HEK293 (cell line): ENCODE measurements at regions not wholly inside any gene's neighbourhood (a gene's known extent, or its start where the extent isn't known, plus 50 kb on each side); places are given as distances from the start of the nearest gene placed in this dataset.

ENCODE experiments used
- CTCF ChIA-PET: fragments of 350-600 bp; formaldehyde crosslinking; extraction: SDS; loops from one replicate; lab custom pipeline; 2021; ENCODE audit warnings: antibody characterized with exemption; lab: Yijun Ruan, JAX
- POLR2A ChIA-PET: fragments of 300-600 bp; formaldehyde crosslinking; extraction: SDS; loops from one replicate; lab custom pipeline; 2020; ENCODE audit warnings: antibody characterized with exemption, inconsistent platforms; lab: Yijun Ruan, JAX
- H3K27ac ChIP-seq: fragments of 200-500 bp; sonication (Bioruptor generic); 2 replicates; pipeline ENCODE4 v1.5.1; 2014; ENCODE audit warnings: low read depth, low read length, control low read depth, inconsistent platforms; ENCODE audit errors: extremely low read depth
- H3K36me3 ChIP-seq, 2 experiments: fragments of 200-500 bp in 1 of 2; sonication (Bioruptor generic) in 1 of 2; 1 replicate in 1 of 2; 2 replicates in 1 of 2; pipeline ENCODE4 v1.5.1; 2014 to 2017; ENCODE audit warnings: inconsistent platforms in 2 of 2, low read length in 2 of 2; ENCODE audit not compliant: control insufficient read depth in 2 of 2, insufficient read depth in 1 of 2
- H3K4me1 ChIP-seq: fragments of 200-500 bp; sonication (Bioruptor generic); 2 replicates; pipeline ENCODE4 v1.5.1; 2014; ENCODE audit warnings: mild to moderate bottlenecking, low read length, inconsistent platforms; ENCODE audit not compliant: control insufficient read depth, insufficient read depth
- H3K4me3 ChIP-seq: 2 replicates; pipeline ENCODE4 v1.5.1; 2011; ENCODE audit warnings: low read depth, mild to moderate bottlenecking, control low read depth, low read length, moderate library complexity
- H3K9me3 ChIP-seq: fragments of 200-500 bp; sonication (Bioruptor generic); 2 replicates; pipeline ENCODE4 v1.5.1; 2014; ENCODE audit warnings: low read depth, low read length, inconsistent platforms; ENCODE audit not compliant: control insufficient read depth, insufficient read depth
- EGR2 ChIP-seq: fragments of 450-650 bp; formaldehyde crosslinking; IDR thresholded peaks from 2 replicates; pipeline ENCODE4 v1.5.1; 2016; ENCODE audit warnings: low read depth, missing biosample characterization, missing genetic modification characterization
- FEZF1 ChIP-seq: fragments of 450-650 bp; formaldehyde crosslinking; IDR thresholded peaks from 2 replicates; pipeline ENCODE4 v1.5.1; 2016; ENCODE audit warnings: missing biosample characterization, missing genetic modification characterization
- GLI4 ChIP-seq: fragments of 450-650 bp; formaldehyde crosslinking; IDR thresholded peaks from 2 replicates; pipeline ENCODE4 v1.5.1; 2016; ENCODE audit warnings: missing biosample characterization, missing genetic modification characterization
- HOXD13 ChIP-seq: sonication (generic); formaldehyde crosslinking; IDR thresholded peaks from 2 replicates; pipeline ENCODE4 v1.8.0; 2022; ENCODE audit warnings: missing genetic modification reagents, borderline replicate concordance
- KLF10 ChIP-seq: fragments of 450-650 bp; IDR thresholded peaks from 2 replicates; pipeline ENCODE4 v1.5.1; 2018; ENCODE audit warnings: missing biosample characterization, mild to moderate bottlenecking, missing genetic modification characterization
- KLF7 ChIP-seq: fragments of 450-650 bp; formaldehyde crosslinking; IDR thresholded peaks from 2 replicates; pipeline ENCODE4 v1.5.1; 2016; ENCODE audit warnings: missing biosample characterization, missing genetic modification characterization, borderline replicate concordance
- KLF8 ChIP-seq: fragments of 450-650 bp; formaldehyde crosslinking; IDR thresholded peaks from 2 replicates; pipeline ENCODE4 v1.5.1; 2016; ENCODE audit warnings: missing biosample characterization, missing genetic modification characterization
- RBAK ChIP-seq: fragments of 450-650 bp; formaldehyde crosslinking; IDR thresholded peaks from 2 replicates; pipeline ENCODE4 v1.5.1; 2016; ENCODE audit warnings: missing biosample characterization, missing genetic modification characterization
- TCF7L2 ChIP-seq: IDR thresholded peaks from 2 replicates; pipeline ENCODE4 v1.6.1; 2011; ENCODE audit warnings: low read depth, mild to moderate bottlenecking, inconsistent platforms, low read length, moderate library complexity, borderline replicate concordance
- TRIM28 ChIP-seq: IDR thresholded peaks from 2 replicates; pipeline ENCODE4 v1.6.1; 2011; ENCODE audit warnings: low read length, control low read depth, borderline replicate concordance
- ZIC2 ChIP-seq: fragments of 450-650 bp; formaldehyde crosslinking; IDR thresholded peaks from 2 replicates; pipeline ENCODE4 v1.5.1; 2016; ENCODE audit warnings: missing biosample characterization, missing genetic modification characterization
- ZNF112 ChIP-seq: fragments of 450-650 bp; formaldehyde crosslinking; IDR thresholded peaks from 2 replicates; pipeline ENCODE4 v1.5.0; 2017; ENCODE audit warnings: missing biosample characterization, missing genetic modification characterization
- ZNF16 ChIP-seq: fragments of 450-650 bp; formaldehyde crosslinking; IDR thresholded peaks from 2 replicates; pipeline ENCODE4 v1.5.1; 2016; ENCODE audit warnings: low read depth, missing biosample characterization, missing genetic modification characterization
- ZNF211 ChIP-seq: fragments of 450-650 bp; formaldehyde crosslinking; IDR thresholded peaks from 2 replicates; pipeline ENCODE4 v1.5.1; 2016; ENCODE audit warnings: low read depth, missing biosample characterization, missing genetic modification characterization
- ZNF24 ChIP-seq: fragments of 450-650 bp; formaldehyde crosslinking; IDR thresholded peaks from 2 replicates; pipeline ENCODE4 v1.5.1; 2016; ENCODE audit warnings: missing biosample characterization, missing genetic modification characterization
- ZNF302 ChIP-seq: fragments of 450-650 bp; formaldehyde crosslinking; IDR thresholded peaks from 2 replicates; pipeline ENCODE4 v1.5.1; 2016; ENCODE audit warnings: missing biosample characterization, missing genetic modification characterization, low read depth
- ZNF341 ChIP-seq: fragments of 450-650 bp; formaldehyde crosslinking; IDR thresholded peaks from 2 replicates; pipeline ENCODE4; 2016; ENCODE audit warnings: low read depth, missing biosample characterization, missing genetic modification characterization
- ZNF423 ChIP-seq: fragments of 450-650 bp; formaldehyde crosslinking; IDR thresholded peaks from 2 replicates; pipeline ENCODE4 v1.5.1; 2016; ENCODE audit warnings: missing biosample characterization, missing genetic modification characterization
- ZNF48 ChIP-seq: fragments of 450-650 bp; formaldehyde crosslinking; IDR thresholded peaks from 2 replicates; pipeline ENCODE4 v1.5.1; 2016; ENCODE audit warnings: missing biosample characterization, missing genetic modification characterization
- ZNF530 ChIP-seq: fragments of 450-650 bp; formaldehyde crosslinking; IDR thresholded peaks from 2 replicates; pipeline ENCODE4 v1.5.1; 2016; ENCODE audit warnings: low read depth, missing biosample characterization, missing genetic modification characterization
- ZNF585B ChIP-seq: fragments of 450-650 bp; formaldehyde crosslinking; IDR thresholded peaks from 2 replicates; pipeline ENCODE4 v1.5.1; 2016; ENCODE audit warnings: missing biosample characterization, missing genetic modification characterization
- ZNF677 ChIP-seq: fragments of 450-650 bp; IDR thresholded peaks from 2 replicates; pipeline ENCODE4 v1.5.0; 2018; ENCODE audit warnings: missing biosample characterization, mild to moderate bottlenecking, missing genetic modification characterization, moderate library complexity
- ZNF768 ChIP-seq: fragments of 450-650 bp; formaldehyde crosslinking; IDR thresholded peaks from 2 replicates; pipeline ENCODE4 v1.5.1; 2018; ENCODE audit warnings: missing biosample characterization, mild to moderate bottlenecking, missing genetic modification characterization
- ZSCAN16 ChIP-seq: fragments of 450-650 bp; formaldehyde crosslinking; IDR thresholded peaks from 2 replicates; pipeline ENCODE4 v1.5.1; 2016; ENCODE audit warnings: missing biosample characterization, missing genetic modification characterization
- TF ChIP-seq, protein P1 (sequence below): fragments of 450-650 bp; formaldehyde crosslinking; IDR thresholded peaks from 2 replicates; pipeline ENCODE4 v1.5.1; 2017; ENCODE audit warnings: missing biosample characterization, mild to moderate bottlenecking, missing genetic modification characterization, moderate library complexity
- TF ChIP-seq, protein P2 (sequence below): fragments of 450-650 bp; formaldehyde crosslinking; IDR thresholded peaks from 2 replicates; pipeline ENCODE4 v1.5.1; 2016; ENCODE audit warnings: missing biosample characterization, missing genetic modification characterization
- TF ChIP-seq, protein P3 (sequence below): fragments of 450-650 bp; formaldehyde crosslinking; conservative IDR thresholded peaks from 2 replicates; pipeline ENCODE4 v1.5.1; 2016; ENCODE audit warnings: low read depth, missing biosample characterization, missing genetic modification characterization
- TF ChIP-seq, protein P4 (sequence below): fragments of 450-650 bp; formaldehyde crosslinking; IDR thresholded peaks from 2 replicates; pipeline ENCODE4 v1.5.1; 2016; ENCODE audit warnings: missing biosample characterization, missing genetic modification characterization

DNA sequence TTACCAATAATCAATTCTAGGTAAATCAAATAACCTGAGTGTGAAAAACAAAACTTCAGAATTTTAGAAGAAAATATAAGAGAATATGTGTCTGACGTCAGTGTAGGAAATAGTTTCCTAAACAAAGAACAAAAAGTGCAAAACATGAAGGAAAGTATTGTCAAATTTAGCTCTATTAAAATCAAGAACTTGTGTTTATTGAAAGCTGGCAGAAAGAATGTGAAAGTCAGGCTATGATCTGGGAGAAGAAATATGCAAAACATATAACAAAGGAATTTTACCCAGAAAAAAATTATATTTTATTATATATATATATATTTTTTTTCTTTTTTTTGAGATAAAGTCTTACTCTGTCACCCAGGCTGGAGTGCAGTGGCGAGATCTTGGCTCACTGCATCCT lies 129.1 kb upstream of the ANKRD28 start:
- CTCF ChIA-PET = no interaction called here
- TF ChIP-seq KLF8 (tag by site-specific recombination) (no peak), ZNF585B (no peak), ZNF677 (tag by site-specific recombination) (no peak), HOXD13 (CRISPR knock-in tag) (no peak), FEZF1 (tag by site-specific recombination) (no peak), RBAK (tag by site-specific recombination) (no peak), KLF10 (tag by site-specific recombination) (no peak), ZNF302 (tag by site-specific recombination) (no peak), ZNF48 (tag by site-specific recombination) (no peak), ZNF423 (no peak), ZNF112 (tag by site-specific recombination) (no peak), GLI4 (tag by site-specific recombination) (no peak), TCF7L2 (no peak), ZNF16 (tag by site-specific recombination) (no peak)
- TF ChIP-seq, protein P1, sequence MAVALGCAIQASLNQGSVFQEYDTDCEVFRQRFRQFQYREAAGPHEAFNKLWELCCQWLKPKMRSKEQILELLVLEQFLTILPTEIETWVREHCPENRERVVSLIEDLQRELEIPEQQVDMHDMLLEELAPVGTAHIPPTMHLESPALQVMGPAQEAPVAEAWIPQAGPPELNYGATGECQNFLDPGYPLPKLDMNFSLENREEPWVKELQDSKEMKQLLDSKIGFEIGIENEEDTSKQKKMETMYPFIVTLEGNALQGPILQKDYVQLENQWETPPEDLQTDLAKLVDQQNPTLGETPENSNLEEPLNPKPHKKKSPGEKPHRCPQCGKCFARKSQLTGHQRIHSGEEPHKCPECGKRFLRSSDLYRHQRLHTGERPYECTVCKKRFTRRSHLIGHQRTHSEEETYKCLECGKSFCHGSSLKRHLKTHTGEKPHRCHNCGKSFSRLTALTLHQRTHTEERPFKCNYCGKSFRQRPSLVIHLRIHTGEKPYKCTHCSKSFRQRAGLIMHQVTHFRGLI = no peak
- TF ChIP-seq, protein P2, sequence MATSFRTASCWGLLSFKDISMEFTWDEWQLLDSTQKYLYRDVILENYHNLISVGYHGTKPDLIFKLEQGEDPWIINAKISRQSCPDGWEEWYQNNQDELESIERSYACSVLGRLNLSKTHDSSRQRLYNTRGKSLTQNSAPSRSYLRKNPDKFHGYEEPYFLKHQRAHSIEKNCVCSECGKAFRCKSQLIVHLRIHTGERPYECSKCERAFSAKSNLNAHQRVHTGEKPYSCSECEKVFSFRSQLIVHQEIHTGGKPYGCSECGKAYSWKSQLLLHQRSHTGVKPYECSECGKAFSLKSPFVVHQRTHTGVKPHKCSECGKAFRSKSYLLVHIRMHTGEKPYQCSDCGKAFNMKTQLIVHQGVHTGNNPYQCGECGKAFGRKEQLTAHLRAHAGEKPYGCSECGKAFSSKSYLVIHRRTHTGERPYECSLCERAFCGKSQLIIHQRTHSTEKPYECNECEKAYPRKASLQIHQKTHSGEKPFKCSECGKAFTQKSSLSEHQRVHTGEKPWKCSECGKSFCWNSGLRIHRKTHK = no peak
- TF ChIP-seq, protein P3, sequence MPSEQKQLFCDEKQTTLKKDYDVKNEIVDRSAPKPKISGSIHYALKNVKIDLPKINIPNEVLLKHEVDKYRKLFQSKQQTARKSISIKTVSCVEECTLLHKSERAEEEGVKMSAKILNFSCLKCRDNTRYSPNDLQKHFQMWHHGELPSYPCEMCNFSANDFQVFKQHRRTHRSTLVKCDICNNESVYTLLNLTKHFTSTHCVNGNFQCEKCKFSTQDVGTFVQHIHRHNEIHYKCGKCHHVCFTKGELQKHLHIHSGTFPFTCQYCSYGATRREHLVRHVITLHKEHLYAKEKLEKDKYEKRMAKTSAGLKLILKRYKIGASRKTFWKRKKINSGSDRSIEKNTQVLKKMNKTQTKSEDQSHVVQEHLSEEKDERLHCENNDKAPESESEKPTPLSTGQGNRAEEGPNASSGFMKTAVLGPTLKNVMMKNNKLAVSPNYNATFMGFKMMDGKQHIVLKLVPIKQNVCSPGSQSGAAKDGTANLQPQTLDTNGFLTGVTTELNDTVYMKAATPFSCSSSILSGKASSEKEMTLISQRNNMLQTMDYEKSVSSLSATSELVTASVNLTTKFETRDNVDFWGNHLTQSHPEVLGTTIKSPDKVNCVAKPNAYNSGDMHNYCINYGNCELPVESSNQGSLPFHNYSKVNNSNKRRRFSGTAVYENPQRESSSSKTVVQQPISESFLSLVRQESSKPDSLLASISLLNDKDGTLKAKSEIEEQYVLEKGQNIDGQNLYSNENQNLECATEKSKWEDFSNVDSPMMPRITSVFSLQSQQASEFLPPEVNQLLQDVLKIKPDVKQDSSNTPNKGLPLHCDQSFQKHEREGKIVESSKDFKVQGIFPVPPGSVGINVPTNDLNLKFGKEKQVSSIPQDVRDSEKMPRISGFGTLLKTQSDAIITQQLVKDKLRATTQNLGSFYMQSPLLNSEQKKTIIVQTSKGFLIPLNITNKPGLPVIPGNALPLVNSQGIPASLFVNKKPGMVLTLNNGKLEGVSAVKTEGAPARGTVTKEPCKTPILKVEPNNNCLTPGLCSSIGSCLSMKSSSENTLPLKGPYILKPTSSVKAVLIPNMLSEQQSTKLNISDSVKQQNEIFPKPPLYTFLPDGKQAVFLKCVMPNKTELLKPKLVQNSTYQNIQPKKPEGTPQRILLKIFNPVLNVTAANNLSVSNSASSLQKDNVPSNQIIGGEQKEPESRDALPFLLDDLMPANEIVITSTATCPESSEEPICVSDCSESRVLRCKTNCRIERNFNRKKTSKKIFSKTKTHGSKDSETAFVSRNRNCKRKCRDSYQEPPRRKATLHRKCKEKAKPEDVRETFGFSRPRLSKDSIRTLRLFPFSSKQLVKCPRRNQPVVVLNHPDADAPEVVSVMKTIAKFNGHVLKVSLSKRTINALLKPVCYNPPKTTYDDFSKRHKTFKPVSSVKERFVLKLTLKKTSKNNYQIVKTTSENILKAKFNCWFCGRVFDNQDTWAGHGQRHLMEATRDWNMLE (tag by site-specific recombination) = no peak
- no peaks in the 10 kb centered on the region for H3K9me3 ChIP-seq
- POLR2A ChIA-PET = no interaction called here
- H3K27ac ChIP-seq = no peak overlapping the region
- no peaks in the 10 kb centered on the region for H3K4me1 ChIP-seq
- no peak overlapping the region for H3K4me3 ChIP-seq
- no peaks in the 10 kb centered on the region for H3K36me3 ChIP-seq

DNA sequence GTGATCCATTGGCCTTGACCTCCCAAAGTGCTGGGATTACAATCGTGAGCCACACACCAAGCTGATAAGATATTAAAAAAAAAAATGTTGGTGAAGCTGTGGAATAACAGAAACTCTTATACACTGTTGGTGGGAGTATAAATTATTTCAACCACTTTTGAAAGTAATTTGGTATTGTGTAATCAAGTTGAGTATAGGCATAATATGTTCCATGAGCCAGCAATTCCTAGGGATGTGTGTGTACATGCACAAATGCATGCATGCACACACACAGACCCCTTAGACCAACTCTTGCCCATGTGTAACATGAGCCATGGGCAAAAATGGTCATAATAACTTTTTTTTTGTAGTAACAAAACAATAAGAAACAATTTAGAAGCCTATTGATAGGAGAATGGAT lies 130.2 kb upstream of the ANKRD28 start:
- Histone ChIP-seq H3K9me3 (no peaks in the 10 kb centered on the region), H3K4me1 (no peaks in the 10 kb centered on the region), H3K27ac (no peak overlapping the region), H3K4me3 (no peak overlapping the region), H3K36me3 (no peaks in the 10 kb centered on the region)
- ChIA-PET POLR2A (no interaction called here), CTCF (interaction anchor here (0.6 kb wide), 1 partner anchor 17 kb away, joined by 4 read pairs; no protein-coding TSS in a partner anchor)
- TF ChIP-seq ZNF24 (no peak), ZNF211 (tag by site-specific recombination) (no peak), ZNF768 (tag by site-specific recombination) (no peak), EGR2 (tag by site-specific recombination) (no peak), ZNF341 (tag by site-specific recombination) (no peak), KLF7 (tag by site-specific recombination) (no peak), ZSCAN16 (tag by site-specific recombination) (no peak), ZNF530 (tag by site-specific recombination) (no peak), ZIC2 (no peak), GLI4 (tag by site-specific recombination) (no peak), TRIM28 (no peak)
- TF ChIP-seq, protein P4, sequence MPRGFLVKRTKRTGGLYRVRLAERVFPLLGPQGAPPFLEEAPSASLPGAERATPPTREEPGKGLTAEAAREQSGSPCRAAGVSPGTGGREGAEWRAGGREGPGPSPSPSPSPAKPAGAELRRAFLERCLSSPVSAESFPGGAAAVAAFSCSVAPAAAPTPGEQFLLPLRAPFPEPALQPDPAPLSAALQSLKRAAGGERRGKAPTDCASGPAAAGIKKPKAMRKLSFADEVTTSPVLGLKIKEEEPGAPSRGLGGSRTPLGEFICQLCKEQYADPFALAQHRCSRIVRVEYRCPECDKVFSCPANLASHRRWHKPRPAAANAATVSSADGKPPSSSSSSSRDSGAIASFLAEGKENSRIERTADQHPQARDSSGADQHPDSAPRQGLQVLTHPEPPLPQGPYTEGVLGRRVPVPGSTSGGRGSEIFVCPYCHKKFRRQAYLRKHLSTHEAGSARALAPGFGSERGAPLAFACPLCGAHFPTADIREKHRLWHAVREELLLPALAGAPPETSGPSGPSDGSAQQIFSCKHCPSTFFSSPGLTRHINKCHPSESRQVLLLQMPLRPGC (tag by site-specific recombination) = no peak
